ENCODE measurements at regions not wholly inside any gene's neighbourhood (a gene's known extent, or its start where the extent isn't known, plus 50 kb on each side); places are given as distances from the start of the nearest gene placed in this dataset.

- Histone ChIP-seq H3K27me3 (ENCODE audit: low read length) (no peaks in the 10 kb centered on the region), H3K79me2 (ENCODE audit: low read length) (no peaks in the 10 kb centered on the region), H3K9ac (ENCODE audit: low read length) (no peak overlapping the region), H3K36me3 (ENCODE audit: insufficient read depth, low read length) (no peaks in the 10 kb centered on the region), H3K4me1 (ENCODE audit: low read length) (no peaks in the 10 kb centered on the region), H2AFZ (ENCODE audit: low read length) (no peak overlapping the region), H3K27ac (ENCODE audit: low read length) (no peak overlapping the region), H3K4me3 (ENCODE audit: low read length) (no peak overlapping the region), H3K9me2 (replicated peaks; ENCODE audit: insufficient read depth, low read length) (no peaks in the 10 kb centered on the region), H3K9me3 (ENCODE audit: low read length) (no peaks in the 10 kb centered on the region), H3K4me2 (ENCODE audit: low read depth, low read length, poor library complexity, severe bottlenecking) (no peak overlapping the region), H4K20me1 (ENCODE audit: insufficient read depth, low read depth, low read length) (no peaks in the 10 kb centered on the region)
- DNase-seq: no peak
Observed at GRCh38 chr21:35573472-35574374, 486.6 kb downstream of the SETD4 start.

DNA sequence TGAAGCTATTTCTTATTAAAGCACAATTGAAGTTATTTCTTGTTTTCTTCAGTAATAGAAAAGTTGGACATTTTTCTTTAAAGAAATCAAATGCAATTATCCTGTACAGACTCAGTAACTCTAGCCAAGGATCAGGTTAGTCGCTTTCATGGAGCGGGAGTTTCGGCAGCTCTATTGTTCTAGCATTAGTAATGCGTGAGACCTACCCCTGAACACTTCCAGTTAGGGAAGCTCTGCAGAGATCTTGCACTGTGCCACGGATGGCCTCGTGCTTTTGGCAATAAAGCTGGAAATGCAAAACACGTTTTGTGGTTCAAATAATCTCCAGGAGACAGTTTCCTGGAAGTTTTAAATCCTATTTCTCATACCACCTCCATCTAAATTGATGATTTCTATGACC lies 488.4 kb downstream of the SETD4 start:
- no peaks in the 10 kb centered on the region for H3K36me3 ChIP-seq (ENCODE audit: insufficient read depth, low read length)
- H3K27me3 ChIP-seq (ENCODE audit: low read length): no peaks in the 10 kb centered on the region
- no peaks in the 10 kb centered on the region for H3K9me2 ChIP-seq (replicated peaks; ENCODE audit: insufficient read depth, low read length)
- no peak overlapping the region for H3K4me3 ChIP-seq (ENCODE audit: low read length)
- H2AFZ ChIP-seq (ENCODE audit: low read length): no peak overlapping the region
- H3K9me3 ChIP-seq (ENCODE audit: low read length): no peaks in the 10 kb centered on the region
- no peak for DNase-seq
- H4K20me1 ChIP-seq (ENCODE audit: insufficient read depth, low read depth, low read length): no peaks in the 10 kb centered on the region
- H3K4me1 ChIP-seq (ENCODE audit: low read length): no peaks in the 10 kb centered on the region
- no peaks in the 10 kb centered on the region for H3K79me2 ChIP-seq (ENCODE audit: low read length)
- no peak overlapping the region for H3K4me2 ChIP-seq (ENCODE audit: low read depth, low read length, poor library complexity, severe bottlenecking)
- no peak overlapping the region for H3K9ac ChIP-seq (ENCODE audit: low read length)
- H3K27ac ChIP-seq (ENCODE audit: low read length): no peak overlapping the region

DNA sequence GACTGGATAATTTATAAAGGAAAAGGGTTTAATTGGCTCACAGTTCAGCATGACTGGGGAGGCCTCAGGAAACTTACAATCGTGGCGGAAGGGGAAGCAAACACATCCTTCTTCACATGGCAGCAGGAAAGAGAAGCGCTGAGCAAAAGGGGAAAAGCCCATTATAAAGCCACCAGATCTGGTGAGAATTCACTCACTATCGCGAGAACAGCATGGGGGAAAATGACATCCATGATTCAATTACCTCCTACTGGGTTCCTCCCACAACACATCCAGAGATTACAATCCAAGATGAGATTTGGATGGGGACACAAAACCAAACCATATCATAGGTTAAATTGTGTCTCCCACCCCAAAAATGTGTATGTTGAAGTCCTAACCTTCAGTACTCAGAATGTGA lies 491.7 kb downstream of the SETD4 start:
- no peaks in the 10 kb centered on the region for H3K36me3 ChIP-seq (ENCODE audit: insufficient read depth, low read length)
- no peak for DNase-seq
- no peaks in the 10 kb centered on the region for H3K27me3 ChIP-seq (ENCODE audit: low read length)
- H2AFZ ChIP-seq (ENCODE audit: low read length): no peak overlapping the region
- H3K9me3 ChIP-seq (ENCODE audit: low read length): no peaks in the 10 kb centered on the region
- no peaks in the 10 kb centered on the region for H3K4me1 ChIP-seq (ENCODE audit: low read length)
- H4K20me1 ChIP-seq (ENCODE audit: insufficient read depth, low read depth, low read length): no peaks in the 10 kb centered on the region
- no peaks in the 10 kb centered on the region for H3K79me2 ChIP-seq (ENCODE audit: low read length)
- H3K9me2 ChIP-seq (replicated peaks; ENCODE audit: insufficient read depth, low read length): no peaks in the 10 kb centered on the region
- no peak overlapping the region for H3K4me3 ChIP-seq (ENCODE audit: low read length)
- no peak overlapping the region for H3K9ac ChIP-seq (ENCODE audit: low read length)
- no peak overlapping the region for H3K27ac ChIP-seq (ENCODE audit: low read length)
- H3K4me2 ChIP-seq (ENCODE audit: low read depth, low read length, poor library complexity, severe bottlenecking): no peak overlapping the region

DNA sequence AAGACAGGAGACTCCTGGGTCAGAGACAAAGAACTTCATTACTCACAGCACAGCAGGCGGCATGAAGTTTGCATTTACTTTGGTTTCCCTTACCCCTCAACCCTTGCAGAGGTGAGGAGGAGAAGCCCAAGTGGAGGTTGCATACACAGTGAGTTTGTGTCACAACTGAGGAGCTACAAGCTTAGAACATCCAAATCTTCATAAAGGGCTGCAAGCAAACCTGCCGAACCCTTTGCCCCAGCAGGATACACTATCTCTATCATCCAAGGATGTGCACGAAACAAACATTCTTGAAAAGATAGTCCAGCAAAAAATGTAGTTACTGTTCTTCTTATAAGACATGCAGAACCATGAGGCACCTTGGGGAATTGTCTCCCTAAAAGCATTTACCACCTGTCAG lies 493.5 kb downstream of the SETD4 start:
- Histone ChIP-seq H3K79me2 (ENCODE audit: low read length) (no peaks in the 10 kb centered on the region), H3K36me3 (ENCODE audit: insufficient read depth, low read length) (no peaks in the 10 kb centered on the region), H3K27me3 (ENCODE audit: low read length) (no peaks in the 10 kb centered on the region), H2AFZ (ENCODE audit: low read length) (no peak overlapping the region), H3K4me3 (ENCODE audit: low read length) (no peak overlapping the region), H3K9ac (ENCODE audit: low read length) (no peak overlapping the region), H3K4me1 (ENCODE audit: low read length) (no peaks in the 10 kb centered on the region), H3K4me2 (ENCODE audit: low read depth, low read length, poor library complexity, severe bottlenecking) (no peak overlapping the region), H3K27ac (ENCODE audit: low read length) (no peak overlapping the region), H4K20me1 (ENCODE audit: insufficient read depth, low read depth, low read length) (no peaks in the 10 kb centered on the region), H3K9me2 (replicated peaks; ENCODE audit: insufficient read depth, low read length) (no peaks in the 10 kb centered on the region), H3K9me3 (ENCODE audit: low read length) (no peaks in the 10 kb centered on the region)
- no peak for DNase-seq

GRCh38 chr21:35565204-35565611 lies 495.1 kb downstream of the SETD4 start:
- H3K36me3 ChIP-seq (ENCODE audit: insufficient read depth, low read length): no peaks in the 10 kb centered on the region
- no peaks in the 10 kb centered on the region for H3K79me2 ChIP-seq (ENCODE audit: low read length)
- H2AFZ ChIP-seq (ENCODE audit: low read length): no peak overlapping the region

GRCh38 chr21:35563885-35564451 lies 496.4 kb downstream of the SETD4 start:
- Histone ChIP-seq H4K20me1 (ENCODE audit: insufficient read depth, low read depth, low read length) (no peaks in the 10 kb centered on the region), H3K9me2 (replicated peaks; ENCODE audit: insufficient read depth, low read length) (no peaks in the 10 kb centered on the region), H3K27ac (ENCODE audit: low read length) (no peak overlapping the region), H3K36me3 (ENCODE audit: insufficient read depth, low read length) (no peaks in the 10 kb centered on the region), H3K27me3 (ENCODE audit: low read length) (no peaks in the 10 kb centered on the region), H2AFZ (ENCODE audit: low read length) (no peak overlapping the region), H3K4me3 (ENCODE audit: low read length) (no peak overlapping the region), H3K4me2 (ENCODE audit: low read depth, low read length, poor library complexity, severe bottlenecking) (no peak overlapping the region), H3K9ac (ENCODE audit: low read length) (no peak overlapping the region), H3K9me3 (ENCODE audit: low read length) (no peaks in the 10 kb centered on the region), H3K4me1 (ENCODE audit: low read length) (no peaks in the 10 kb centered on the region), H3K79me2 (ENCODE audit: low read length) (no peaks in the 10 kb centered on the region)
- DNase-seq: no peak

More at GRCh38 chr21:35565204-35565611, 495.1 kb downstream of the SETD4 start:
- Histone ChIP-seq H3K4me1 (ENCODE audit: low read length) (no peaks in the 10 kb centered on the region), H3K27ac (ENCODE audit: low read length) (no peak overlapping the region), H3K4me3 (ENCODE audit: low read length) (no peak overlapping the region), H4K20me1 (ENCODE audit: insufficient read depth, low read depth, low read length) (no peaks in the 10 kb centered on the region), H3K27me3 (ENCODE audit: low read length) (no peaks in the 10 kb centered on the region), H3K9ac (ENCODE audit: low read length) (no peak overlapping the region), H3K9me2 (replicated peaks; ENCODE audit: insufficient read depth, low read length) (no peaks in the 10 kb centered on the region), H3K4me2 (ENCODE audit: low read depth, low read length, poor library complexity, severe bottlenecking) (no peak overlapping the region), H3K9me3 (ENCODE audit: low read length) (no peaks in the 10 kb centered on the region)
- DNase-seq: no peak

DNA sequence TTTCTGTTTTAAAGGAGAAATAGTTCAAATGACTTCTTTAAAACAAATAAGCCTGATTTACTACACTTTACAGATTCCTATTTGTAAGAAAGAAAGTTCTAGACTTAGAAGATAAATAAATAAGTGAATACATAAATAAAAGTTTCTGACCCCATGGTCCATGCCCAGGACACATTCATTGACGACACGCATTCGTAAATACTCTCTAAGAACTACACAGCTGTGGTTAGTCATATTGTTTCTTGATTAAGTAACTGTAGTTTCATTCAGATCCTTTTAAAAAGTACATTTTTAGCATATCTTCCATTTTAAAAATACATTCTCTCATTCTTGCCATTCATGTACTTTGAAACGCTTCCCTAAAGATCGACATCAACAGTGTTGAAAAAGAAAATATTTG lies 497.4 kb downstream of the SETD4 start:
- no peaks in the 10 kb centered on the region for H3K4me1 ChIP-seq (ENCODE audit: low read length)
- no peaks in the 10 kb centered on the region for H3K9me3 ChIP-seq (ENCODE audit: low read length)
- H3K79me2 ChIP-seq (ENCODE audit: low read length): no peaks in the 10 kb centered on the region
- DNase-seq: no peak
- no peak overlapping the region for H3K4me2 ChIP-seq (ENCODE audit: low read depth, low read length, poor library complexity, severe bottlenecking)
- H3K27me3 ChIP-seq (ENCODE audit: low read length): no peaks in the 10 kb centered on the region
- H3K9ac ChIP-seq (ENCODE audit: low read length): no peak overlapping the region
- H2AFZ ChIP-seq (ENCODE audit: low read length): no peak overlapping the region
- H4K20me1 ChIP-seq (ENCODE audit: insufficient read depth, low read depth, low read length): no peaks in the 10 kb centered on the region
- H3K36me3 ChIP-seq (ENCODE audit: insufficient read depth, low read length): no peaks in the 10 kb centered on the region
- no peak overlapping the region for H3K27ac ChIP-seq (ENCODE audit: low read length)
- no peak overlapping the region for H3K4me3 ChIP-seq (ENCODE audit: low read length)
- H3K9me2 ChIP-seq (replicated peaks; ENCODE audit: insufficient read depth, low read length): no peaks in the 10 kb centered on the region

DNA sequence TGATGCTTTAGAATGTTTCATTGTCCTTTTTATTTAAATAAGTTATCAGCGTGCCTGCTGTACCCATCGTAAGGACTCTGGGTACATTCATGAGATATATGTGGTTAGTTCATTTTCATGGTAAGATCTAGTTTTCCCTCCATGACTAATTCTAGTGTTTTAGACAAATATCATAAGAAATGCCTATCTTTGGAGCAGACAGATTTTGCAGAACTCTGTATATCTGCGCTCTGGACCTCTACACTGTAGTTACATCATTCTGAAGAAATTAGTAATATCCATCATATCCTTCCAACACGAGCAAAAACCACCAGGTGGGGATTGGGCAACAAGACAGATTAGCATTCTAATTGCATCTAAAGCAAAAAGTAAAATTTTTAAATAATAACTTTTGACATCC lies 499.2 kb downstream of the SETD4 start:
- Histone ChIP-seq H3K4me2 (ENCODE audit: low read depth, low read length, poor library complexity, severe bottlenecking) (no peak overlapping the region), H3K4me1 (ENCODE audit: low read length) (no peaks in the 10 kb centered on the region), H3K27ac (ENCODE audit: low read length) (no peak overlapping the region), H3K79me2 (ENCODE audit: low read length) (no peaks in the 10 kb centered on the region), H4K20me1 (ENCODE audit: insufficient read depth, low read depth, low read length) (no peaks in the 10 kb centered on the region), H3K9me3 (ENCODE audit: low read length) (no peaks in the 10 kb centered on the region), H3K9ac (ENCODE audit: low read length) (no peak overlapping the region), H3K36me3 (ENCODE audit: insufficient read depth, low read length) (no peaks in the 10 kb centered on the region), H3K9me2 (replicated peaks; ENCODE audit: insufficient read depth, low read length) (no peaks in the 10 kb centered on the region), H3K27me3 (ENCODE audit: low read length) (no peaks in the 10 kb centered on the region), H3K4me3 (ENCODE audit: low read length) (no peak overlapping the region), H2AFZ (ENCODE audit: low read length) (no peak overlapping the region)
- no peak for DNase-seq
